A549 (cell line): ENCODE measurements at regions not wholly inside any gene's neighbourhood (a gene's known extent, or its start where the extent isn't known, plus 50 kb on each side); places are given as distances from the start of the nearest gene placed in this dataset.
A peak's percentile ranks its signal among the peaks of the same experiment; 100 is the strongest.

Source experiments
- ATAC-seq, 2 experiments: fragments of 200-7000 bp in 1 of 2; fragments of >200 bp in 1 of 2; cut with Nextera tagmentation in 1 of 2; cut with Tn5 transposase in 1 of 2; 3 replicates each; pipeline versions ENCODE4 v1.8.0 to v1.9.1; 2018 to 2020; ENCODE audit warnings: mild to moderate bottlenecking in 1 of 2, moderate library complexity in 1 of 2
- CTCF ChIA-PET: fragments of 300-600 bp; sonication (Branson Sonifier 250); formaldehyde crosslinking; extraction: SDS; loops from one replicate; lab custom pipeline; 2021; ENCODE audit warnings: antibody characterized with exemption, inconsistent platforms; lab: Yijun Ruan, JAX
- POLR2A ChIA-PET: fragments of 350-600 bp; formaldehyde crosslinking; extraction: SDS; loops from one replicate; lab custom pipeline; 2021; ENCODE audit warnings: antibody characterized with exemption, inconsistent platforms; lab: Yijun Ruan, JAX
- DNase-seq, 2 experiments: peaks; one replicate each; pipeline versions ENCODE4 v3.0.0 to v3.0.0-alpha.2; 2011 to 2016; ENCODE audit warnings: low read depth in 1 of 2, low spot score in 1 of 2
- FAIRE-seq: peaks from 2 replicates; lab custom pipeline; 2011; peaks lifted over from hg19 to GRCh38; lab: Jason Lieb, UNC
- H3K27ac ChIP-seq, 2 experiments: fragments of >200 bp; sonication (Bioruptor Twin); formaldehyde crosslinking; 3 replicates each; pipeline ENCODE4 v1.5.1; 2016 to 2017
- H3K4me1 ChIP-seq: fragments of >200 bp; sonication (Bioruptor Twin); formaldehyde crosslinking; 3 replicates; pipeline ENCODE4 v1.6.1; 2016
- H3K4me2 ChIP-seq: fragments of >200 bp; sonication (Bioruptor Twin); formaldehyde crosslinking; 3 replicates; pipeline ENCODE4 v1.6.1; 2016
- H3K4me3 ChIP-seq: fragments of >200 bp; sonication (Bioruptor Twin); formaldehyde crosslinking; 3 replicates; pipeline ENCODE4 v1.5.1; 2016
- H3K9me3 ChIP-seq: fragments of >200 bp; sonication (Bioruptor Twin); formaldehyde crosslinking; 3 replicates; pipeline ENCODE4 v1.6.1; 2016
- CEBPB ChIP-seq, 2 experiments: fragments of >200 bp in 1 of 2; sonication (Bioruptor Twin) in 1 of 2; formaldehyde crosslinking in 1 of 2; IDR thresholded peaks; 2 replicates each; pipeline ENCODE4 v1.6.1; 2012 to 2016
- CHD2 ChIP-seq: fragments of 150-350 bp; IDR thresholded peaks from 2 replicates; pipeline ENCODE4 v1.6.1; 2014; ENCODE audit warnings: low read length; ENCODE audit not compliant: partially characterized antibody
- EHMT2 ChIP-seq: fragments of 200-600 bp; sonication (generic); IDR thresholded peaks from 2 replicates; pipeline ENCODE4 v1.6.1; 2016; ENCODE audit warnings: antibody characterized with exemption, low read depth, mild to moderate bottlenecking, moderate library complexity
- ESRRA ChIP-seq: fragments of 150-350 bp; IDR thresholded peaks from 2 replicates; pipeline ENCODE4 v1.6.1; 2014; ENCODE audit warnings: mild to moderate bottlenecking, low read length, borderline replicate concordance
- GATA3 ChIP-seq: IDR thresholded peaks from 2 replicates; pipeline ENCODE4 v1.6.1; 2012; ENCODE audit warnings: borderline replicate concordance
- HDAC2 ChIP-seq: fragments of 200-600 bp; sonication (generic); IDR thresholded peaks from 2 replicates; pipeline ENCODE4 v1.6.1; 2016
- HOXA7 ChIP-seq: fragments of 250-450 bp; sonication (Bioruptor Pico); IDR thresholded peaks from 2 replicates; pipeline ENCODE4 v1.5.0; 2020; ENCODE audit warnings: mild to moderate bottlenecking, moderate library complexity
- MAFK ChIP-seq: fragments of 450-650 bp; IDR thresholded peaks from 2 replicates; pipeline ENCODE4 v1.6.1; 2014; ENCODE audit not compliant: partially characterized antibody
- MYC ChIP-seq: IDR thresholded peaks from 2 replicates; pipeline ENCODE4 v1.6.1; 2012; ENCODE audit warnings: mild to moderate bottlenecking, inconsistent platforms, low read length, improper control_type of control experiment, borderline replicate concordance
- NR3C1 ChIP-seq: fragments of >200 bp; sonication (Bioruptor Twin); formaldehyde crosslinking; IDR thresholded peaks from 3 replicates; pipeline ENCODE4 v1.6.1; 2017
- RARB ChIP-seq: fragments of 250-450 bp; sonication (Bioruptor Pico); IDR thresholded peaks from 2 replicates; pipeline ENCODE4 v1.8.0; 2021; ENCODE audit warnings: mild to moderate bottlenecking, moderate library complexity
- RCOR1 ChIP-seq: fragments of 150-350 bp; IDR thresholded peaks from 2 replicates; pipeline ENCODE4 v1.6.1; 2014; ENCODE audit warnings: antibody characterized with exemption, low read length, low read depth
- RNF2 ChIP-seq: fragments of 200-600 bp; sonication (generic); IDR thresholded peaks from 2 replicates; pipeline ENCODE4 v1.6.1; 2016; ENCODE audit warnings: low read depth, mild to moderate bottlenecking, antibody characterized with exemption, moderate library complexity, borderline replicate concordance
- SREBF2 ChIP-seq: fragments of 450-650 bp; IDR thresholded peaks from 2 replicates; pipeline ENCODE4 v1.6.1; 2014; ENCODE audit warnings: mild to moderate bottlenecking, moderate library complexity
- ZNF302 ChIP-seq: fragments of 250-450 bp; sonication (Bioruptor Pico); IDR thresholded peaks from 2 replicates; pipeline ENCODE4 v1.9.0; 2021; ENCODE audit warnings: inconsistent platforms, mild to moderate bottlenecking, moderate library complexity
- ZSCAN20 ChIP-seq: fragments of 250-450 bp; sonication (Bioruptor Pico); IDR thresholded peaks from 2 replicates; pipeline ENCODE4 v1.8.0; 2022; ENCODE audit warnings: mild to moderate bottlenecking, moderate library complexity
- WGBS: methylation state at CpG from one replicate; pipeline ENCODE4 v1.1.6; 2017; ENCODE audit errors: missing lambda C conversion rate; 5-methylcytosine and 5-hydroxymethylcytosine counted together
- TF ChIP-seq, protein P1 (sequence below): fragments of 250-450 bp; sonication (Bioruptor Pico); IDR thresholded peaks from 2 replicates; pipeline ENCODE4 v1.5.0; 2020; ENCODE audit warnings: low read depth, mild to moderate bottlenecking, moderate library complexity
- TF ChIP-seq, protein P2 (sequence below): fragments of 250-450 bp; sonication (Bioruptor Pico); IDR thresholded peaks from 2 replicates; pipeline ENCODE4 v1.5.0; 2021; ENCODE audit warnings: mild to moderate bottlenecking, moderate library complexity, borderline replicate concordance
- TF ChIP-seq, protein P3 (sequence below): fragments of 200-600 bp; sonication (generic); IDR thresholded peaks from 2 replicates; pipeline ENCODE4 v1.6.1; 2016; ENCODE audit warnings: antibody characterized with exemption, mild to moderate bottlenecking, moderate library complexity
- TF ChIP-seq, protein P4 (sequence below): IDR thresholded peaks from 2 replicates; pipeline ENCODE4 v1.6.1; 2012
- TF ChIP-seq, protein P5 (sequence below): fragments of >200 bp; sonication (Bioruptor Twin); formaldehyde crosslinking; IDR thresholded peaks from 3 replicates; pipeline ENCODE4 v1.6.1; 2016

DNA sequence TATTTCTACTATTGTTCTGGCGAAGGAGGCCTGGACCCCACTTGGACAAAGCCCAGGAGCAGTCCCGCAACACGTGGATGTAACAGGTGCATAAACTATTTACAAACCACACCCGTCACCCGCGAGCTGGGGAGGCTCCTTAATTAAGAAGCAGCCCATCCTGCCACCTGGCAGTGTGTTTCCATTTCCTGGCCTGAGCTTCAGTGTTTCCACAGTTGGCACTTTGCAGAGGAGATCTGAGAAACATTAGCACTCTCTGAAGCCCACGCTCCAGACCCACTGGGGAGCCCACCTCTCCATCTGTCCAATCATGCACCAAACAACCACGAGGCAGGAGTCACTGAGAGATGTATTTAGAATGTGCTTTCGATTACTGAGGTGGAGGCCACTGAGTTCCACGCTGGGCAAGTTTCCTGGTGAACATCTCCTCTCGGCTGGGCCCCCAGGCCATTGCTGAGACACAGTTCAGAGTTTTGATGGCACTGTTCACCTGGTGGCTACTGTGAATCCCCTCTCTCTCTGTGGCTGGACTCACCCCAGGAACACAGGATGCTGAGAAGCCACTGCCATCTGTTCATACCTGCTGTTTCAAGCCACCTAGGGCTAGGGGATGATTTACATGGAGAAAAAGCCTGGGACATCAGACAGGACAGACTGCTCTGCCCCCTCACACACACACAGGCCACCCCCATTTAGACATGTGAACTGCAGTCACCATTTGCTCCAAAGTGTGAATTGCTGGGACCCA, 129.1 kb downstream of the AIPL1 start (continued):
- TF ChIP-seq, protein P1, sequence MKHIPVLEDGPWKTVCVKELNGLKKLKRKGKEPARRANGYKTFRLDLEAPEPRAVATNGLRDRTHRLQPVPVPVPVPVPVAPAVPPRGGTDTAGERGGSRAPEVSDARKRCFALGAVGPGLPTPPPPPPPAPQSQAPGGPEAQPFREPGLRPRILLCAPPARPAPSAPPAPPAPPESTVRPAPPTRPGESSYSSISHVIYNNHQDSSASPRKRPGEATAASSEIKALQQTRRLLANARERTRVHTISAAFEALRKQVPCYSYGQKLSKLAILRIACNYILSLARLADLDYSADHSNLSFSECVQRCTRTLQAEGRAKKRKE (CRISPR knock-in tag), result no peak

DNA sequence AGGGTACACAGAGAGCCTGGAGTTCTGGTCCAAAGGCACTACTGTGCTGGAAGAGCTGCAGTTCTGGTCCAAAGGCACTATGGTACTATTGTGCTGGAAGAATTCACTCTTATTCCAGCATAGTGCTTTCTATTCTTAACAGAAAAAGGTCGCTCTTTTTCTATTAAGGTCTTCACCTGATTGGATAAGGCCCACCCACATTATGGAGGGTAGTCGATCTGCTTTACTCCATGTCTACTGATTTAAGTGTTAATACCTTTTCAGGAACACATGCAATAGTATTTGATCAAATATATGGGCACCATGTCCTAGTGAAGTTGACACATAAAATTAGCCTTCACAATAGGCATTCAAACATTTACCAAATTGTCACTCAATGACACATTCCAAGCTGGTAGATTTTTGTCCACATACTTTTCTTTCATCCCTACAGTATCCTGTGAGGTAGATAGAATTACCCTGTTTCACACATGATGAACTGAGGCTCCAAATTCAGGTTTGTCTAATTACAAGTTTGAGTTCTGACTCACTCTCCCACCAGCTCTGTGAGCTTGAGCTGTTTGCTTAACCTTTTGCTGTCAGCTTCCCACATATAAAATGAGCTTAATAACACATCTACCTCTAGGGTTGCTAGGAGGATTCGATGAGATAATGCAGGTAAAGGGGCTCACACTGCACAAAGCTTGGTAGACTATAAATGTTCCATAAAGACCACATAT, 129.9 kb downstream of the AIPL1 start:
- POLR2A ChIA-PET, result no interaction called here
- no peaks in the 10 kb centered on the region for H3K9me3 ChIP-seq
- H3K4me2 ChIP-seq, result no peak overlapping the region
- no peak for DNase-seq
- no peak overlapping the region for H3K4me3 ChIP-seq
- H3K27ac ChIP-seq, result no peak overlapping the region
- 2% methylated on average over 3 of the region's 3 CpGs for WGBS
- FAIRE-seq, result no peak
- CTCF ChIA-PET, result interaction anchor here (1.2 to 1.5 kb wide), 2 partner anchors 9 to 14 kb away, joined by 3 to 4 read pairs; no protein-coding TSS in a partner anchor
- TF ChIP-seq, protein P2, sequence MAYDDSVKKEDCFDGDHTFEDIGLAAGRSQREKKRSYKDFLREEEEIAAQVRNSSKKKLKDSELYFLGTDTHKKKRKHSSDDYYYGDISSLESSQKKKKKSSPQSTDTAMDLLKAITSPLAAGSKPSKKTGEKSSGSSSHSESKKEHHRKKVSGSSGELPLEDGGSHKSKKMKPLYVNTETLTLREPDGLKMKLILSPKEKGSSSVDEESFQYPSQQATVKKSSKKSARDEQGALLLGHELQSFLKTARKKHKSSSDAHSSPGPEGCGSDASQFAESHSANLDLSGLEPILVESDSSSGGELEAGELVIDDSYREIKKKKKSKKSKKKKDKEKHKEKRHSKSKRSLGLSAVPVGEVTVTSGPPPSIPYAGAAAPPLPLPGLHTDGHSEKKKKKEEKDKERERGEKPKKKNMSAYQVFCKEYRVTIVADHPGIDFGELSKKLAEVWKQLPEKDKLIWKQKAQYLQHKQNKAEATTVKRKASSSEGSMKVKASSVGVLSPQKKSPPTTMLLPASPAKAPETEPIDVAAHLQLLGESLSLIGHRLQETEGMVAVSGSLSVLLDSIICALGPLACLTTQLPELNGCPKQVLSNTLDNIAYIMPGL, result no peak
- TF ChIP-seq GATA3 (no peak), RNF2 (no peak), RARB (CRISPR knock-in tag) (no peak), HDAC2 (no peak), CHD2 (no peak), HOXA7 (CRISPR knock-in tag) (no peak), ZNF302 (no peak), MAFK (no peak), MYC (no peak), NR3C1 (no peak), RCOR1 (no peak), ZSCAN20 (no peak), SREBF2 (no peak)
- TF ChIP-seq, protein P3, sequence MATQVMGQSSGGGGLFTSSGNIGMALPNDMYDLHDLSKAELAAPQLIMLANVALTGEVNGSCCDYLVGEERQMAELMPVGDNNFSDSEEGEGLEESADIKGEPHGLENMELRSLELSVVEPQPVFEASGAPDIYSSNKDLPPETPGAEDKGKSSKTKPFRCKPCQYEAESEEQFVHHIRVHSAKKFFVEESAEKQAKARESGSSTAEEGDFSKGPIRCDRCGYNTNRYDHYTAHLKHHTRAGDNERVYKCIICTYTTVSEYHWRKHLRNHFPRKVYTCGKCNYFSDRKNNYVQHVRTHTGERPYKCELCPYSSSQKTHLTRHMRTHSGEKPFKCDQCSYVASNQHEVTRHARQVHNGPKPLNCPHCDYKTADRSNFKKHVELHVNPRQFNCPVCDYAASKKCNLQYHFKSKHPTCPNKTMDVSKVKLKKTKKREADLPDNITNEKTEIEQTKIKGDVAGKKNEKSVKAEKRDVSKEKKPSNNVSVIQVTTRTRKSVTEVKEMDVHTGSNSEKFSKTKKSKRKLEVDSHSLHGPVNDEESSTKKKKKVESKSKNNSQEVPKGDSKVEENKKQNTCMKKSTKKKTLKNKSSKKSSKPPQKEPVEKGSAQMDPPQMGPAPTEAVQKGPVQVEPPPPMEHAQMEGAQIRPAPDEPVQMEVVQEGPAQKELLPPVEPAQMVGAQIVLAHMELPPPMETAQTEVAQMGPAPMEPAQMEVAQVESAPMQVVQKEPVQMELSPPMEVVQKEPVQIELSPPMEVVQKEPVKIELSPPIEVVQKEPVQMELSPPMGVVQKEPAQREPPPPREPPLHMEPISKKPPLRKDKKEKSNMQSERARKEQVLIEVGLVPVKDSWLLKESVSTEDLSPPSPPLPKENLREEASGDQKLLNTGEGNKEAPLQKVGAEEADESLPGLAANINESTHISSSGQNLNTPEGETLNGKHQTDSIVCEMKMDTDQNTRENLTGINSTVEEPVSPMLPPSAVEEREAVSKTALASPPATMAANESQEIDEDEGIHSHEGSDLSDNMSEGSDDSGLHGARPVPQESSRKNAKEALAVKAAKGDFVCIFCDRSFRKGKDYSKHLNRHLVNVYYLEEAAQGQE, result no peak
- TF ChIP-seq, protein P4, sequence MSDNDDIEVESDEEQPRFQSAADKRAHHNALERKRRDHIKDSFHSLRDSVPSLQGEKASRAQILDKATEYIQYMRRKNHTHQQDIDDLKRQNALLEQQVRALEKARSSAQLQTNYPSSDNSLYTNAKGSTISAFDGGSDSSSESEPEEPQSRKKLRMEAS, result no peak
- no peak for ATAC-seq
- H3K4me1 ChIP-seq, result no peaks in the 10 kb centered on the region

DNA sequence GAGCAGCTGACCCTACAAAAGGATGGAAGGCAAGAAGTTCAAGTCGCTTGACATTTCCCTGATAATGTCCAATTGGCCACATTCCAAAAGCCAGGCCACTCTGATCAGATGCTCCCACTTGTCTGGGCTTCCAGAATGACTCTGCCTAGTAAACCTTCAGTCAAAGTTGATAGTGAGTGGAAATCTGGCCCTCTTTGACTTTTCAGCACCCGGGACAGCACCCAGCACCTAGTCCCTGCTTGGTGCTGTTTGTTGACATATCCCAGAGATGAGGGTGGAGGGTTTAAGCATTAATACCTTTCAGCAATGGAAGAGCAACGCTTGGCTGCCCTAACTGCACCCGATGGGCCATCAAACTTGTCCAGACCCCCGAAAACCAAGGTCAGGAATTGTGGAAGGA, 131.3 kb downstream of the AIPL1 start:
- Histone ChIP-seq H3K4me1 (no peaks in the 10 kb centered on the region), H3K9me3 (no peaks in the 10 kb centered on the region), H3K4me3 (no peak overlapping the region), H3K4me2 (no peak overlapping the region), H3K27ac (no peak overlapping the region)
- ChIA-PET POLR2A (no interaction called here), CTCF (no interaction called here)
- TF ChIP-seq GATA3 (no peak), CEBPB (IDR thresholded peaks at IDR 0.05) (no peak), ZSCAN20 (no peak), ESRRA (no peak), EHMT2 (peak; percentile 97)
- TF ChIP-seq, protein P4, result no peak
- TF ChIP-seq, protein P3, result peak; percentile 96
- TF ChIP-seq, protein P5, sequence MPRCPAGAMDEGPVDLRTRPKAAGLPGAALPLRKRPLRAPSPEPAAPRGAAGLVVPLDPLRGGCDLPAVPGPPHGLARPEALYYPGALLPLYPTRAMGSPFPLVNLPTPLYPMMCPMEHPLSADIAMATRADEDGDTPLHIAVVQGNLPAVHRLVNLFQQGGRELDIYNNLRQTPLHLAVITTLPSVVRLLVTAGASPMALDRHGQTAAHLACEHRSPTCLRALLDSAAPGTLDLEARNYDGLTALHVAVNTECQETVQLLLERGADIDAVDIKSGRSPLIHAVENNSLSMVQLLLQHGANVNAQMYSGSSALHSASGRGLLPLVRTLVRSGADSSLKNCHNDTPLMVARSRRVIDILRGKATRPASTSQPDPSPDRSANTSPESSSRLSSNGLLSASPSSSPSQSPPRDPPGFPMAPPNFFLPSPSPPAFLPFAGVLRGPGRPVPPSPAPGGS, result no peak
- ATAC-seq (peak in 1 of 2 experiments; percentile 57; a peak in 1 of 6 replicates), DNase-seq (peak in 1 of 2 experiments; percentile 21), FAIRE-seq (no peak)
- under 1% methylated on average over 5 of the region's 5 CpGs for WGBS
